H1 (cell line): ENCODE measurements at regions not wholly inside any gene's neighbourhood (a gene's known extent, or its start where the extent isn't known, plus 50 kb on each side); places are given as distances from the start of the nearest gene placed in this dataset.

Experiments
- BRCA1 ChIP-seq: IDR thresholded peaks from 2 replicates; pipeline ENCODE4 v1.6.1; 2012; ENCODE audit warnings: low read depth, low read length, improper control_type of control experiment
- EP300 ChIP-seq, 2 experiments: IDR thresholded peaks; 1 replicate in 1 of 2; 2 replicates in 1 of 2; pipeline ENCODE4 v1.6.1; 2011 to 2012; ENCODE audit warnings: low read depth in 2 of 2, low read length in 2 of 2, mild to moderate bottlenecking in 2 of 2, borderline replicate concordance in 1 of 2, inconsistent platforms in 1 of 2, moderate library complexity in 1 of 2
- MAFK ChIP-seq: IDR thresholded peaks from 2 replicates; pipeline ENCODE4 v1.6.1; 2012; ENCODE audit warnings: low read depth, mild to moderate bottlenecking, improper control_type of control experiment, low read length
- RAD21 ChIP-seq, 2 experiments: IDR thresholded peaks in 1 of 2; conservative IDR thresholded peaks in 1 of 2; 2 replicates each; pipeline ENCODE4 v1.6.1; 2011; ENCODE audit warnings: low read depth in 2 of 2, low read length in 2 of 2, improper control_type of control experiment in 1 of 2, inconsistent platforms in 1 of 2, mild to moderate bottlenecking in 1 of 2, moderate library complexity in 1 of 2
- TAF1 ChIP-seq: IDR thresholded peaks from 2 replicates; pipeline ENCODE4 v1.6.1; 2011; ENCODE audit warnings: mild to moderate bottlenecking, low read depth, low read length

DNA sequence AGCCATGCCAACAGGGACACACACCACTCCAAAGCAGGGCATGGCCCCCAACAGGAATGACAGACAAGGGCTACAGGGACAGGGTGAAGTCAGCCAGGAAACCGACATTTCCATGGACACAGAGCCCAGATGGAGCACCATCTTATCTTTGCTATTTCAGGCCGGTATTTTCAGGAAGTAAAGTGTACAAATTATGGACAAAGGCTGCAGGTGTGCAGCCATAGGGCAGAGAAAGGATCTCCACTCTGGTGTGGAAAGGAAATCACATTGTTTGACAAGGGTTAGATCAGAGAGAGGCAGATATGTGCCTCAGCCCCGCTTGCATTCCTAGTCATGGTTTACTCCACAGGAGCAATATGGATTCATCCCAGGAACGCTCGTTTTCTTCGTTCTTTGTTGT, 81.7 kb upstream of the SLC22A23 start:
- TF ChIP-seq BRCA1 (no peak), RAD21 (IDR thresholded peaks at IDR 0.05 in 1 of 2, conservative IDR thresholded peaks at IDR 0.05 in 1 of 2; ENCODE audit: low read depth in 2 of 2, low read length in 2 of 2) (no peak), MAFK (no peak), TAF1 (no peak), EP300 (IDR thresholded peaks at IDR 0.05; ENCODE audit: borderline replicate concordance in 1 of 2, low read depth in 2 of 2, low read length in 2 of 2) (no peak)
